Stomach (tissue), 4 donors: ENCODE measurements at regions not wholly inside any gene's neighbourhood (a gene's known extent, or its start where the extent isn't known, plus 50 kb on each side); places are given as distances from the start of the nearest gene placed in this dataset.

ENCODE experiments used
- CTCF ChIP-seq, 7 experiments: fragments of 450-650 bp in 4 of 7; fragments of 200-600 bp in 3 of 7; sonication (generic) in 3 of 7; IDR thresholded peaks; one replicate each; pipeline ENCODE4 v1.5.1; 2016 to 2019; ENCODE audit warnings: antibody characterized with exemption in 7 of 7, control low read depth in 2 of 7, mild to moderate bottlenecking in 1 of 7
- POLR2AphosphoS5 ChIP-seq, 3 donors: sonication (generic); formaldehyde crosslinking; IDR thresholded peaks; one replicate each; pipeline ENCODE4 v1.6.1; 2016; ENCODE audit warnings: antibody characterized with exemption in 3 of 3

GRCh38 chr6:167469672-167470071, 144.8 kb downstream of the TTLL2 start:
- TF ChIP-seq CTCF (IDR thresholded peaks at IDR 0.05) (no peak), POLR2AphosphoS5 (IDR thresholded peaks at IDR 0.05) (no peak)
